KMS-11 (cell line): ENCODE measurements at regions not wholly inside any gene's neighbourhood (a gene's known extent, or its start where the extent isn't known, plus 50 kb on each side); places are given as distances from the start of the nearest gene placed in this dataset.

Experiments
- H2AFZ ChIP-seq: fragments of 200-600 bp; sonication (generic); 2 replicates; pipeline ENCODE4 v1.6.1; 2016; ENCODE audit warnings: antibody characterized with exemption, mixed run types, low read depth
- H3K27ac ChIP-seq: fragments of 200-600 bp; sonication (generic); 2 replicates; pipeline ENCODE4 v1.6.1; 2016; ENCODE audit warnings: mild to moderate bottlenecking, mixed run types
- H3K27me3 ChIP-seq: fragments of 200-600 bp; sonication (generic); 2 replicates; pipeline ENCODE4 v1.6.1; 2017; ENCODE audit warnings: mild to moderate bottlenecking, low read depth, mixed run types, moderate library complexity; ENCODE audit not compliant: insufficient read depth
- H3K36me3 ChIP-seq: fragments of 200-600 bp; sonication (generic); 2 replicates; pipeline ENCODE4 v1.6.1; 2017; ENCODE audit warnings: mild to moderate bottlenecking, mixed run types; ENCODE audit not compliant: insufficient read depth
- H3K4me1 ChIP-seq: fragments of 200-600 bp; sonication (generic); 2 replicates; pipeline ENCODE4 v1.6.1; 2016; ENCODE audit warnings: mild to moderate bottlenecking, low read depth, mixed run types; ENCODE audit not compliant: poor library complexity, severe bottlenecking
- H3K4me2 ChIP-seq: fragments of 200-600 bp; sonication (generic); 2 replicates; pipeline ENCODE4 v1.7.0; 2016; ENCODE audit warnings: mild to moderate bottlenecking, mixed run types
- H3K4me3 ChIP-seq: fragments of 200-600 bp; sonication (generic); IDR thresholded peaks from 2 replicates; pipeline ENCODE4 v1.6.1; 2017; ENCODE audit warnings: low read depth, low read length, mixed read lengths; ENCODE audit not compliant: insufficient read depth
- H3K79me2 ChIP-seq: fragments of 200-600 bp; sonication (generic); 2 replicates; pipeline ENCODE4 v1.6.1; 2016; ENCODE audit warnings: low read depth, mixed run types; ENCODE audit not compliant: insufficient read depth
- H3K9ac ChIP-seq: fragments of 200-600 bp; sonication (generic); 2 replicates; pipeline ENCODE4 v1.6.1; 2016; ENCODE audit warnings: mild to moderate bottlenecking, mixed run types
- H4K20me1 ChIP-seq: fragments of 200-600 bp; sonication (generic); 2 replicates; pipeline ENCODE4 v1.6.1; 2016; ENCODE audit warnings: mild to moderate bottlenecking, mixed run types; ENCODE audit not compliant: insufficient read depth
- TF ChIP-seq, protein P1 (sequence below): fragments of 200-600 bp; sonication (generic); conservative IDR thresholded peaks from 2 replicates; pipeline ENCODE4 v1.6.1; 2017; ENCODE audit warnings: low read depth, mild to moderate bottlenecking, antibody characterized with exemption, low read length, moderate library complexity, mixed read lengths

DNA sequence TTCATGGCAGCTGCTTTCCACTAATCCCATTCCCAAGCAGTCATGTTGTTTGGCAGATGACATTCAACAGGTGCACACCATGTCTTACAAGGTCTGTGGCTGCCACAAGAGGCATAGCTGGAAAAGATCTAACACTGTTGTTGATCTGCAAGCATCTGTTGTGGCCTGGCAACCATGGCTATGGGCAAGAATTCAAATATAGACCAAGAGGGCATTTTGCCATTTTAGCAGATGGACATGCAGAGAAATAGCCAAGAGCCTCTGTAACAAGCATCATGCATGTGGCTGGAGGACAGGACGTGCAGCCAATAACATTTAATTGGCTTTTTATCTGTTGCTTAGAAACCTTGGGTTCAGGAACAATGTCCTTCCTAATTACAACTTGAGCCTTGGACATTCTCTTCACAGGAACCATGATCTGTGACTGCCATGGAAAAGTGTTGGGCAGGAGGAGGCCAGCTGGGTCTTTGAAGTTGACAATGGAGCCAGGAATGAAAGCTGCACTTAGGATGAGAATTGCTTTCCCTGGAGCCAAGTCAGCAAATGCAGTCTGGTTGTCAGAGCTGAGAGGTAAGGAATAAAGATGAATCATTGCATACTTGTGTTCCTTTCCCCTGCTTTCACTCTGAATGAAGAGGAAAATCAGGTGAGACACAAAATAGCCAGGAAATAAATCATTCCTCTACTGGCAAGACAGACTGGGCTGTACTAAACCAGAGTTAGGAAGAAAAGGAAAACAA lies 113.6 kb upstream of the ANO5 start:
- Histone ChIP-seq H3K4me1 (no peaks in the 10 kb centered on the region), H3K27ac (no peak overlapping the region), H2AFZ (no peak overlapping the region), H3K79me2 (no peaks in the 10 kb centered on the region), H3K9ac (no peak overlapping the region), H3K4me3 (no peak overlapping the region), H3K4me2 (no peak overlapping the region), H4K20me1 (no peaks in the 10 kb centered on the region), H3K36me3 (no peaks in the 10 kb centered on the region), H3K27me3 (no peaks in the 10 kb centered on the region)
- TF ChIP-seq, protein P1, sequence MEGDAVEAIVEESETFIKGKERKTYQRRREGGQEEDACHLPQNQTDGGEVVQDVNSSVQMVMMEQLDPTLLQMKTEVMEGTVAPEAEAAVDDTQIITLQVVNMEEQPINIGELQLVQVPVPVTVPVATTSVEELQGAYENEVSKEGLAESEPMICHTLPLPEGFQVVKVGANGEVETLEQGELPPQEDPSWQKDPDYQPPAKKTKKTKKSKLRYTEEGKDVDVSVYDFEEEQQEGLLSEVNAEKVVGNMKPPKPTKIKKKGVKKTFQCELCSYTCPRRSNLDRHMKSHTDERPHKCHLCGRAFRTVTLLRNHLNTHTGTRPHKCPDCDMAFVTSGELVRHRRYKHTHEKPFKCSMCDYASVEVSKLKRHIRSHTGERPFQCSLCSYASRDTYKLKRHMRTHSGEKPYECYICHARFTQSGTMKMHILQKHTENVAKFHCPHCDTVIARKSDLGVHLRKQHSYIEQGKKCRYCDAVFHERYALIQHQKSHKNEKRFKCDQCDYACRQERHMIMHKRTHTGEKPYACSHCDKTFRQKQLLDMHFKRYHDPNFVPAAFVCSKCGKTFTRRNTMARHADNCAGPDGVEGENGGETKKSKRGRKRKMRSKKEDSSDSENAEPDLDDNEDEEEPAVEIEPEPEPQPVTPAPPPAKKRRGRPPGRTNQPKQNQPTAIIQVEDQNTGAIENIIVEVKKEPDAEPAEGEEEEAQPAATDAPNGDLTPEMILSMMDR = no peak

DNA sequence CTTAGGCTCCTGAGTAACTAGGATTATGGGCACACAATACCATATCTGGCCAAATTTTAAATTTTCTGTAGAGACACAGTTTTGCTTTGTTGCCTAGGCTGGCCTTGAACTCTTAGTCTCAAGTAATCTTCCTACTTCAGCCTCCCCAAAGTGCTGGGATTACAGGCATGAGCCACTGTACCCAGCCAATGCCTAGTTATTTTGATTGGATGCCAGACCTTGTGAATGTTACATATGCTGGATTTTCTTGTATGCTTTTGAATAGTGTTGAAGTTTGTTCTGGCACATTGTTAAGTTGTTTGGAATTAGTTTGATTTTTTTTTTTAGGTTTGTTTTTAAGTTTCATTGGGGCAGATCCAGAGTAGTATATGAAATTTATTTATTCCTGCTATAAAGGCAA lies 110.7 kb upstream of the ANO5 start:
- TF ChIP-seq, protein P1 = no peak
- no peaks in the 10 kb centered on the region for H3K79me2 ChIP-seq
- no peaks in the 10 kb centered on the region for H3K36me3 ChIP-seq
- no peak overlapping the region for H3K9ac ChIP-seq
- no peak overlapping the region for H2AFZ ChIP-seq
- no peak overlapping the region for H3K4me3 ChIP-seq
- H3K27ac ChIP-seq = no peak overlapping the region
- H3K27me3 ChIP-seq = no peaks in the 10 kb centered on the region
- H3K4me1 ChIP-seq = no peaks in the 10 kb centered on the region
- no peak overlapping the region for H3K4me2 ChIP-seq
- H4K20me1 ChIP-seq = no peaks in the 10 kb centered on the region

DNA sequence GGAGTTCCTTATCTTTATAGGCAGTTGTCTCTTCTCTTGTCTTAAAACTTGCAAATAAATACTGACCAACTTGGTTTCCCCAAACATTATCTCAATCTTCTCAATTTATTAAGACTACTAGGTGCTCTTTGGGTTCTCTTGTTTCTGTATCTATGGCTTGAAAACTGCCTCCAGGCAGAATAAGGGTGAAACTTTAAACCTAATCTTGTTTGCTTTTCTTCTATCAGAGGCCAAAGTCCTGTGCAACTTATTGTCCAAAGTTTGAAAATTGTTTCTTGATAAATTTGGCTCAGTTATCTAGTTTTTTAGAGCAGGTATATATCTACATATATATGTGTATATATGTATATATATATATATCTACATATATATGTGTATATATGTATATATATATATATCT lies 110.1 kb upstream of the ANO5 start:
- TF ChIP-seq, protein P1 = no peak
- no peak overlapping the region for H3K9ac ChIP-seq
- no peaks in the 10 kb centered on the region for H3K27me3 ChIP-seq
- no peak overlapping the region for H3K27ac ChIP-seq
- no peaks in the 10 kb centered on the region for H3K36me3 ChIP-seq
- H3K79me2 ChIP-seq = no peaks in the 10 kb centered on the region
- no peaks in the 10 kb centered on the region for H4K20me1 ChIP-seq
- H3K4me1 ChIP-seq = no peaks in the 10 kb centered on the region
- no peak overlapping the region for H3K4me3 ChIP-seq
- no peak overlapping the region for H2AFZ ChIP-seq
- no peak overlapping the region for H3K4me2 ChIP-seq

DNA sequence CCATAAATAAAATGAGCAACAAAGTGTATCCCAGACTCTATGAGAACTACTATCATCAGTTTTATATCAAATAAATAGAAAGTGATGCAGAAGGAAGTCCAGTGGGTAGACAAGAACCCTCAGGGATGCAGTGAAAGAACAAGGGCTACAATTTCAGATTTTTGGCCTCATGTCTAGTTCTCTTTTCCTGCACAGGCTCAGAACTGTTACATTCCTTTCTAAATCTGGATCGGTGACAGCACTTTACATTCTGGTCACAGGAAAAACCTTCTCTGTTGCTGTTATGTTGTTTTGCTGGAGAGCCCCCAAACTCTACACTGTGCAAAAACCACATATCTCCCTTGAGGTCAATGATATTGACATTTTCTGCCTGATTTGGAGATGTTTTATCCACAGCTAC lies 108.8 kb upstream of the ANO5 start:
- Histone ChIP-seq H3K79me2 (no peaks in the 10 kb centered on the region), H3K36me3 (no peaks in the 10 kb centered on the region), H3K4me1 (no peaks in the 10 kb centered on the region), H2AFZ (no peak overlapping the region), H3K27ac (no peak overlapping the region), H3K9ac (no peak overlapping the region), H3K4me3 (no peak overlapping the region), H3K27me3 (no peaks in the 10 kb centered on the region), H4K20me1 (no peaks in the 10 kb centered on the region), H3K4me2 (no peak overlapping the region)
- TF ChIP-seq, protein P1 = no peak
